ENCODE measurements at regions not wholly inside any gene's neighbourhood (a gene's known extent, or its start where the extent isn't known, plus 50 kb on each side); places are given as distances from the start of the nearest gene placed in this dataset.

GRCh38 chrX:25279510-25279909 lies 263.7 kb upstream of the ARX start:
- Mint-ChIP-seq H3K27me3 (ENCODE audit: insufficient read depth, low read depth, poor library complexity) (no peaks in the 10 kb centered on the region), H3K9me3 (no peaks in the 10 kb centered on the region), H3K4me1 (peaks cover 6% of the 10 kb centered on the region; the same call in 1 of the 3 replicates), H3K36me3 (ENCODE audit: low read depth) (no peaks in the 10 kb centered on the region), H3K4me3 (no peak overlapping the region), H3K27ac (no peak overlapping the region)
- H3K4me1 ChIP-seq (ENCODE audit: insufficient read depth), result 0 out of 2 replicates have a peak, but pooled peaks cover 3% of the 10 kb centered on the region
- no peak for TF ChIP-seq EZH2phosphoT487 (IDR thresholded peaks at IDR 0.05; ENCODE audit: unreplicated experiment)
- no peak for TF ChIP-seq CTCF (conservative IDR thresholded peaks at IDR 0.05; ENCODE audit: low read depth in 2 of 2)
- no peak for TF ChIP-seq CREB1 (CRISPR knock-in tag; IDR thresholded peaks at IDR 0.05; ENCODE audit: low read depth)
- TF ChIP-seq ZNF462 (CRISPR knock-in tag; IDR thresholded peaks at IDR 0.05), result no peak
- no peak for TF ChIP-seq JUNB (IDR thresholded peaks at IDR 0.05; ENCODE audit: unreplicated experiment)
- no peak for TF ChIP-seq STAT1 (IDR thresholded peaks at IDR 0.05; ENCODE audit: unreplicated experiment)
- no peak for TF ChIP-seq ETS1 (IDR thresholded peaks at IDR 0.05)
- no peak for TF ChIP-seq REST (IDR thresholded peaks at IDR 0.05; ENCODE audit: unreplicated experiment)
- TF ChIP-seq NANOG (IDR thresholded peaks at IDR 0.05; ENCODE audit: borderline replicate concordance), result no peak
- TF ChIP-seq POLR2AphosphoS5 (IDR thresholded peaks at IDR 0.05; ENCODE audit: low read depth), result no peak
- TF ChIP-seq EZH2 (IDR thresholded peaks at IDR 0.05; ENCODE audit: low read depth, unreplicated experiment), result no peak
- no peak for TF ChIP-seq ZNF331 (CRISPR knock-in tag; IDR thresholded peaks at IDR 0.05; ENCODE audit: low read depth)
- no peak for TF ChIP-seq ZNF114 (CRISPR knock-in tag; IDR thresholded peaks at IDR 0.05)
- H3K9me2 ChIP-seq (ENCODE audit: insufficient read depth), result no peaks in the 10 kb centered on the region
- ATAC-seq (no peak), DNase-seq (ENCODE audit: low spot score) (no peak)
- no peak overlapping the region for H3K4me2 ChIP-seq
- no peak overlapping the region for H3K4me3 ChIP-seq
- H3K27ac ChIP-seq (ENCODE audit: low read depth), result no peak overlapping the region
- no peaks in the 10 kb centered on the region for H3K79me2 ChIP-seq (replicated peaks; ENCODE audit: insufficient read depth)
- no peaks in the 10 kb centered on the region for H4K20me1 ChIP-seq (replicated peaks; ENCODE audit: insufficient read depth)
- H2AFZ ChIP-seq, result no peak overlapping the region
- H3K27me3 ChIP-seq (ENCODE audit: insufficient read depth), result no peaks in the 10 kb centered on the region
- no peaks in the 10 kb centered on the region for H3F3A ChIP-seq (replicated peaks; ENCODE audit: low read depth)
- no peaks in the 10 kb centered on the region for H3K36me3 ChIP-seq (ENCODE audit: insufficient read depth)
